ENCODE measurements at regions not wholly inside any gene's neighbourhood (a gene's known extent, or its start where the extent isn't known, plus 50 kb on each side); places are given as distances from the start of the nearest gene placed in this dataset.

GRCh38 chr16:65294165-65294564 lies 172.3 kb upstream of the CDH11 start:
- WGBS, 2 experiments (ENCODE audit: insufficient coverage in 1 of 2, insufficient read length in 1 of 2): 70 to 100% methylated on average over 1 to 3 of the region's 3 CpGs
- no peak for TF ChIP-seq CTCF (conservative IDR thresholded peaks at IDR 0.05)
- peak; percentile 58 for DNase-seq
- H3K27me3 ChIP-seq (ENCODE audit: control insufficient read depth, insufficient read depth, low read length, poor library complexity, severe bottlenecking): no peaks in the 10 kb centered on the region
- H3K27ac ChIP-seq (ENCODE audit: low read depth, low read length): no peak overlapping the region
- H3K36me3 ChIP-seq (ENCODE audit: control insufficient read depth, insufficient read depth, low read length): no peaks in the 10 kb centered on the region
- H3K9me3 ChIP-seq (ENCODE audit: control insufficient read depth, low read length): no peaks in the 10 kb centered on the region
- H3K36me3 Mint-ChIP-seq (ENCODE audit: low read depth): no peaks in the 10 kb centered on the region
- H3K9ac ChIP-seq (ENCODE audit: extremely low read depth, low read length, poor library complexity, severe bottlenecking): no peak overlapping the region
- peaks cover 29% of the 10 kb centered on the region for H3K4me1 Mint-ChIP-seq
- no peak overlapping the region for H3K4me3 Mint-ChIP-seq
- H3K27me3 Mint-ChIP-seq (ENCODE audit: insufficient read depth): no peaks in the 10 kb centered on the region
- no peaks in the 10 kb centered on the region for H3K9me3 Mint-ChIP-seq
- H3K4me1 ChIP-seq (ENCODE audit: control insufficient read depth, insufficient read depth, low read length): peaks cover 9% of the 10 kb centered on the region
- H3K4me3 ChIP-seq (ENCODE audit: low read length): no peak overlapping the region
- peak overlapping the region; percentile 26 for H3K27ac Mint-ChIP-seq

GRCh38 chr16:65289022-65289421 lies 167.2 kb upstream of the CDH11 start:
- Mint-ChIP-seq H3K36me3 (ENCODE audit: low read depth) (no peaks in the 10 kb centered on the region), H3K27ac (no peak overlapping the region), H3K9me3 (no peaks in the 10 kb centered on the region), H3K4me1 (peaks cover 22% of the 10 kb centered on the region), H3K4me3 (no peak overlapping the region), H3K27me3 (ENCODE audit: insufficient read depth) (no peaks in the 10 kb centered on the region)
- Histone ChIP-seq H3K9me3 (ENCODE audit: control insufficient read depth, low read length) (no peaks in the 10 kb centered on the region), H3K4me1 (ENCODE audit: control insufficient read depth, insufficient read depth, low read length) (peaks cover 3% of the 10 kb centered on the region), H3K27me3 (ENCODE audit: control insufficient read depth, insufficient read depth, low read length, poor library complexity, severe bottlenecking) (no peaks in the 10 kb centered on the region), H3K27ac (ENCODE audit: low read depth, low read length) (no peak overlapping the region), H3K4me3 (ENCODE audit: low read length) (no peak overlapping the region), H3K9ac (ENCODE audit: extremely low read depth, low read length, poor library complexity, severe bottlenecking) (no peak overlapping the region), H3K36me3 (ENCODE audit: control insufficient read depth, insufficient read depth, low read length) (no peaks in the 10 kb centered on the region)
- 91 to 100% methylated on average over 4 of the region's 4 CpGs for WGBS, 2 experiments (ENCODE audit: insufficient coverage in 1 of 2, insufficient read length in 1 of 2)
- no peak for DNase-seq
- no peak for TF ChIP-seq CTCF (conservative IDR thresholded peaks at IDR 0.05)

- Histone ChIP-seq H3K27me3 (ENCODE audit: control insufficient read depth, insufficient read depth, low read length, poor library complexity, severe bottlenecking) (no peaks in the 10 kb centered on the region), H3K4me3 (ENCODE audit: low read length) (no peak overlapping the region), H3K9ac (ENCODE audit: extremely low read depth, low read length, poor library complexity, severe bottlenecking) (no peak overlapping the region), H3K4me1 (ENCODE audit: control insufficient read depth, insufficient read depth, low read length) (peaks cover 3% of the 10 kb centered on the region), H3K9me3 (ENCODE audit: control insufficient read depth, low read length) (no peaks in the 10 kb centered on the region), H3K27ac (ENCODE audit: low read depth, low read length) (no peak overlapping the region), H3K36me3 (ENCODE audit: control insufficient read depth, insufficient read depth, low read length) (no peaks in the 10 kb centered on the region)
- no peaks in the 10 kb centered on the region for H3K36me3 Mint-ChIP-seq (ENCODE audit: low read depth)
- no peak overlapping the region for H3K4me3 Mint-ChIP-seq
- no peak overlapping the region for H3K27ac Mint-ChIP-seq
- no peak for DNase-seq
- H3K9me3 Mint-ChIP-seq: no peaks in the 10 kb centered on the region
- 35 to 67% methylated on average over 1 to 2 of the region's 2 CpGs for WGBS, 2 experiments (ENCODE audit: insufficient coverage in 1 of 2, insufficient read length in 1 of 2)
- H3K4me1 Mint-ChIP-seq: peaks cover 32% of the 10 kb centered on the region
- TF ChIP-seq CTCF (conservative IDR thresholded peaks at IDR 0.05): no peak
- no peaks in the 10 kb centered on the region for H3K27me3 Mint-ChIP-seq (ENCODE audit: insufficient read depth)
These were observed 165.4 kb upstream of the CDH11 start for GRCh38 chr16:65287307-65287706.

All from endodermal cell (in vitro differentiated cells).